ENCODE measurements at regions not wholly inside any gene's neighbourhood (a gene's known extent, or its start where the extent isn't known, plus 50 kb on each side); places are given as distances from the start of the nearest gene placed in this dataset.

DNA sequence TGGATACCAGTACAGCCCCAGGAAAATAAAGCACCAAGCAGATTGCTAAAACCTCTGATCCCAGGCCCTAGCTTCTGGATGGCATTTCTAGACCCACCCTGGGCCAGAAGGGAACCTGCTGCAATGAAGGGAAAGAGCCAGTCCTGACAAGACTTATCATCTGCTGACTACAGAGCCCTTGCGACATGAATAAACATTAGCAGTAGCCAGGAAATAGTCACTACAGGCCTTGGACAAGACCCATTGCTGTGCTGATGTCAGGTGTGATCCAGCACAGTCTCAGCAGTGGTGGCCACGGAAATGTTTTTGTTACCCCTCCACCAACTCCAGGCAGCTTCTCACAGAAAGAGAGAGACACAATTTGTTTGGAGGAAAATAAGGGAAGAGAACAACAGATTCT lies 399.3 kb downstream of the HAO1 start:
- intact Hi-C loops (cut with DNase I; ENCODE audit: low total_unique reads) (no loop called here), in situ Hi-C loops (cut with MboI; ENCODE audit: low sequenced_read_pairs in 4 of 4) (no loop called here)
- DNase-seq (no peak), ATAC-seq (no peak)
- no peaks in the 10 kb centered on the region for H3K4me1 ChIP-seq
- H3K9me3 ChIP-seq: no peaks in the 10 kb centered on the region
- no peaks in the 10 kb centered on the region for H3K36me3 ChIP-seq
- no peak for TF ChIP-seq POLR2A (IDR thresholded peaks at IDR 0.05)
- TF ChIP-seq, protein P1, sequence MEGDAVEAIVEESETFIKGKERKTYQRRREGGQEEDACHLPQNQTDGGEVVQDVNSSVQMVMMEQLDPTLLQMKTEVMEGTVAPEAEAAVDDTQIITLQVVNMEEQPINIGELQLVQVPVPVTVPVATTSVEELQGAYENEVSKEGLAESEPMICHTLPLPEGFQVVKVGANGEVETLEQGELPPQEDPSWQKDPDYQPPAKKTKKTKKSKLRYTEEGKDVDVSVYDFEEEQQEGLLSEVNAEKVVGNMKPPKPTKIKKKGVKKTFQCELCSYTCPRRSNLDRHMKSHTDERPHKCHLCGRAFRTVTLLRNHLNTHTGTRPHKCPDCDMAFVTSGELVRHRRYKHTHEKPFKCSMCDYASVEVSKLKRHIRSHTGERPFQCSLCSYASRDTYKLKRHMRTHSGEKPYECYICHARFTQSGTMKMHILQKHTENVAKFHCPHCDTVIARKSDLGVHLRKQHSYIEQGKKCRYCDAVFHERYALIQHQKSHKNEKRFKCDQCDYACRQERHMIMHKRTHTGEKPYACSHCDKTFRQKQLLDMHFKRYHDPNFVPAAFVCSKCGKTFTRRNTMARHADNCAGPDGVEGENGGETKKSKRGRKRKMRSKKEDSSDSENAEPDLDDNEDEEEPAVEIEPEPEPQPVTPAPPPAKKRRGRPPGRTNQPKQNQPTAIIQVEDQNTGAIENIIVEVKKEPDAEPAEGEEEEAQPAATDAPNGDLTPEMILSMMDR (IDR thresholded peaks at IDR 0.05 in 4 of 5, conservative IDR thresholded peaks at IDR 0.05 in 1 of 5): no peak
- no peak overlapping the region for H3K4me3 ChIP-seq
- no peak overlapping the region for H3K27ac ChIP-seq
- no peaks in the 10 kb centered on the region for H3K27me3 ChIP-seq

DNA sequence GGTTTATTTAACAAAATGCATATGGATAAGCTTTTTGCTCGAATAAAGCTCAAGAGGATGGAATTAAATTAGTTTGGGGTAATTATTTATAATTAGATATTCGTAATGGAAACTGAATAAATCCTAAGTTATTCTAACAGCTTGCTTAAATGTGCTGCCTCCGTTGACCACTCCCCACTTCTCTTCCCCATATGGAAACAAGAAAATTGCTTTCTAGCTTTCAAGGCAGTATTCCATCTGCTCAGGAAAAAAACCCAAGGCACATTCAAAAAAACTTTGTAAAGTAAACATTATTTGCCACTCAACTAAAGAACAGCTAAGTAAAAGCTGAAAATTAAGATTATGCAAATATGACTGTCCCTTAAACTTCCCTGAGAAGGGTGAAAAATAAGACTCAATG lies 369.2 kb downstream of the HAO1 start:
- H3K27me3 ChIP-seq: no peaks in the 10 kb centered on the region
- no peaks in the 10 kb centered on the region for H3K9me3 ChIP-seq
- ATAC-seq: no peak
- no peak overlapping the region for H3K27ac ChIP-seq
- TF ChIP-seq POLR2A (IDR thresholded peaks at IDR 0.05): no peak
- TF ChIP-seq, protein P1 (IDR thresholded peaks at IDR 0.05 in 4 of 5, conservative IDR thresholded peaks at IDR 0.05 in 1 of 5): no peak
- no peak for DNase-seq
- H3K4me1 ChIP-seq: no peaks in the 10 kb centered on the region
- intact Hi-C loops (cut with DNase I; ENCODE audit: low total_unique reads) (no loop called here), in situ Hi-C loops (cut with MboI; ENCODE audit: low sequenced_read_pairs in 4 of 4) (loop anchor here in 1 of 4 donors (25.0 kb wide), 1 partner anchor 109 kb away; no protein-coding TSS in a partner anchor)
- H3K36me3 ChIP-seq: no peaks in the 10 kb centered on the region
- H3K4me3 ChIP-seq: no peak overlapping the region

DNA sequence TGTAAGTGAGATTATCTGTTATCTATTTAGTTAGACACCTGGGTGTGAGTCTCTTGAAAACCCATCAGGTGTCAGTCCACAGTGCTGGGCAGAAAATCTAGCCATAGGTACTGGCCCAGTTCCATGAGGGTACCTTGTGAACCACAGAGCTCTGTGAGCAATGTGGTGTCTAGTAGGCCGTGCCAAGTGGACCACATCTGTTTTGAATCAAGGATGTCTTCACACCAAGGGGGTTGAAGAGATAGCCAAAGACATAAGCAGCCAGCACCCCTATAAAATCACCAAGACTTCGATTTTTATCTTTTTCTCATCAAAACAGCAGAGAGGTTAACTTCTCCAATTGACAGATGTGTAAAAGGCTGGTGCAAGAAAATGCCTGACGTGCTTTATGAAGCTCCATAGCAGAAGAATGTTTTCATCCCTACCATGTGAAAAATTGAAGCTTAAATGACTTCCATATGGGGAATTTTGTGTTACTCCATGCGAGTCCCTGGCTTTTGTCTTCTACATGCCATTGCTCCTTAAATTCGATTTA lies 368.7 kb downstream of the HAO1 start:
- Histone ChIP-seq H3K27ac (no peak overlapping the region), H3K9me3 (no peaks in the 10 kb centered on the region), H3K27me3 (no peaks in the 10 kb centered on the region), H3K4me1 (no peaks in the 10 kb centered on the region), H3K4me3 (no peak overlapping the region), H3K36me3 (no peaks in the 10 kb centered on the region)
- TF ChIP-seq, protein P1 (IDR thresholded peaks at IDR 0.05 in 4 of 5, conservative IDR thresholded peaks at IDR 0.05 in 1 of 5): no peak
- TF ChIP-seq POLR2A (IDR thresholded peaks at IDR 0.05): no peak
- ATAC-seq (no peak), DNase-seq (no peak)
- in situ Hi-C loops (cut with MboI; ENCODE audit: low sequenced_read_pairs in 4 of 4) (loop anchor here in 1 of 4 donors (25.0 kb wide), 1 partner anchor 109 kb away; no protein-coding TSS in a partner anchor), intact Hi-C loops (cut with DNase I; ENCODE audit: low total_unique reads) (no loop called here)

DNA sequence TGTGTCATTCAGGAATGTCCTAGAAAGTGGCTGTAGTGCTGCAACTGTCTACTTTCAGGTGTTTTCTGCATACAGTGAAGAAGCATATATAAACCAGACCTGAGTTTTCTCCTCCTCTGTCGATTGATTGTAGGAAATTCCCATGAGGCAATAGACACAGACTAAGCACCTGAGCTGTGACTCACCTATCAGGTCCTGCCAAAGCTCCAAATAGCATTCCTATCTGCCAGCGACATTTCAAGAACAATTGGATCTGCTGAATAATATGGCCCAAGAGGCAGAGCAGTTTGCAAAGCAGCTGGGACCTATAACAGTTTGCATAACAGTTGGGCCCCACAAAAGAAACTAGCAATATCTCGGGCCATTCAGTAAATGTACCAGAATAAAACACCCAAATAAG lies 360.4 kb downstream of the HAO1 start:
- Histone ChIP-seq H3K27ac (no peak overlapping the region), H3K9me3 (no peaks in the 10 kb centered on the region), H3K4me1 (no peaks in the 10 kb centered on the region), H3K4me3 (no peak overlapping the region), H3K36me3 (no peaks in the 10 kb centered on the region), H3K27me3 (no peaks in the 10 kb centered on the region)
- in situ Hi-C loops (cut with MboI; ENCODE audit: low sequenced_read_pairs in 4 of 4) (loop anchor here in 1 of 4 donors (25.0 kb wide), 1 partner anchor 93 kb away; no protein-coding TSS in a partner anchor), intact Hi-C loops (cut with DNase I; ENCODE audit: low total_unique reads) (no loop called here)
- ATAC-seq (no peak), DNase-seq (no peak)
- no peak for TF ChIP-seq POLR2A (IDR thresholded peaks at IDR 0.05)
- TF ChIP-seq, protein P1 (IDR thresholded peaks at IDR 0.05 in 4 of 5, conservative IDR thresholded peaks at IDR 0.05 in 1 of 5): no peak
